ENCODE measurements at regions not wholly inside any gene's neighbourhood (a gene's known extent, or its start where the extent isn't known, plus 50 kb on each side); places are given as distances from the start of the nearest gene placed in this dataset.

- no peak for DNase-seq (ENCODE audit: low spot score)
- TF ChIP-seq, protein P1, sequence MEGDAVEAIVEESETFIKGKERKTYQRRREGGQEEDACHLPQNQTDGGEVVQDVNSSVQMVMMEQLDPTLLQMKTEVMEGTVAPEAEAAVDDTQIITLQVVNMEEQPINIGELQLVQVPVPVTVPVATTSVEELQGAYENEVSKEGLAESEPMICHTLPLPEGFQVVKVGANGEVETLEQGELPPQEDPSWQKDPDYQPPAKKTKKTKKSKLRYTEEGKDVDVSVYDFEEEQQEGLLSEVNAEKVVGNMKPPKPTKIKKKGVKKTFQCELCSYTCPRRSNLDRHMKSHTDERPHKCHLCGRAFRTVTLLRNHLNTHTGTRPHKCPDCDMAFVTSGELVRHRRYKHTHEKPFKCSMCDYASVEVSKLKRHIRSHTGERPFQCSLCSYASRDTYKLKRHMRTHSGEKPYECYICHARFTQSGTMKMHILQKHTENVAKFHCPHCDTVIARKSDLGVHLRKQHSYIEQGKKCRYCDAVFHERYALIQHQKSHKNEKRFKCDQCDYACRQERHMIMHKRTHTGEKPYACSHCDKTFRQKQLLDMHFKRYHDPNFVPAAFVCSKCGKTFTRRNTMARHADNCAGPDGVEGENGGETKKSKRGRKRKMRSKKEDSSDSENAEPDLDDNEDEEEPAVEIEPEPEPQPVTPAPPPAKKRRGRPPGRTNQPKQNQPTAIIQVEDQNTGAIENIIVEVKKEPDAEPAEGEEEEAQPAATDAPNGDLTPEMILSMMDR (IDR thresholded peaks at IDR 0.05), result no peak
- ATAC-seq (ENCODE audit: low FRiP score), result no peak
Measured at GRCh38 chr4:38610521-38610920, 53.5 kb upstream of the KLF3 start.

DNA sequence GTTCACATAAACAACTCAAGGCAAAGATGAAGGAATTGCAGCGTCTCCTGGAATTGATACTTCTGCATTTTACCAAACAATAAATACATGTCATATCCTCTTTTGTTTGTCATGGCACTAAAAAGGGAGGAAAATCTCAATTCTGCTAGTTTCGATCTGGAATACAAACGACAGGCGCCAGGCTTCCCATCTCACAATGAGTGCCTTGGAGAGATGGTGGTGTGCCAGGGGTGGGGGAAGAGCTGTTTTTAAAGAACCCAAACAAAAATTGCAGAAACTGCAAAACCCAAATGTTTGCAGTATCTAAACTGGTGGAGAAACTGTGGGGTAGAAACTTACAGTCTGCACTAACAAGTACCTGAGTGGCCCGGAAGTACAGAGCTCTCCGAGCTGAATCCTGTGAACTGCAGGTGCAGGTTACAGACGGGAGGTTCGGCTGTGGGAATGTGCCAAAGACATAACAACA, 53.0 kb upstream of the KLF3 start:
- DNase-seq (ENCODE audit: low spot score), result no peak
- no peak for ATAC-seq (ENCODE audit: low FRiP score)
- TF ChIP-seq, protein P1 (IDR thresholded peaks at IDR 0.05), result no peak

GRCh38 chr4:38611676-38612075, 52.3 kb upstream of the KLF3 start:
- ATAC-seq (ENCODE audit: low FRiP score), result no peak
- TF ChIP-seq, protein P1 (IDR thresholded peaks at IDR 0.05), result no peak
- DNase-seq (ENCODE audit: low spot score), result no peak

GRCh38 chr4:38612646-38613414, 51.2 kb upstream of the KLF3 start:
- TF ChIP-seq, protein P1 (IDR thresholded peaks at IDR 0.05), result no peak
- ATAC-seq (ENCODE audit: low FRiP score) (no peak), DNase-seq (ENCODE audit: low spot score) (no peak)
